B cell (primary cell): ENCODE measurements at regions not wholly inside any gene's neighbourhood (a gene's known extent, or its start where the extent isn't known, plus 50 kb on each side); places are given as distances from the start of the nearest gene placed in this dataset.

ENCODE experiments used
- ATAC-seq: fragments of 200-7000 bp; cut with Tn5 transposase; one replicate; pipeline ENCODE4 v1.10.0; 2021; ENCODE audit warnings: low read depth, mild to moderate bottlenecking, moderate number of reproducible peaks, moderate library complexity
- CTCF ChIA-PET: fragments of 350-600 bp; sonication (Branson Sonifier 250); formaldehyde crosslinking; loops from one replicate; lab custom pipeline; 2021; ENCODE audit warnings: antibody characterized with exemption, inconsistent platforms; lab: Charles Lee
- POLR2A ChIA-PET: fragments of 350-600 bp; sonication (Branson Sonifier 250); formaldehyde crosslinking; loops from one replicate; lab custom pipeline; 2021; ENCODE audit warnings: antibody characterized with exemption; lab: Charles Lee
- DNase-seq: peaks from one replicate; pipeline ENCODE4 v3.0.0; 2013
- H2AFZ ChIP-seq: 2 replicates; pipeline ENCODE4 v1.6.1; 2012; ENCODE audit warnings: mild to moderate bottlenecking, low read depth, low read length; ENCODE audit not compliant: insufficient read depth, poor library complexity, severe bottlenecking
- H3K27ac ChIP-seq, 2 donors: 1 replicate in 1 of 2; 2 replicates in 1 of 2; pipeline ENCODE4 v1.5.1; 2012 to 2013; ENCODE audit warnings: low read length in 2 of 2, mild to moderate bottlenecking in 2 of 2, moderate library complexity in 1 of 2
- H3K27me3 ChIP-seq, 4 experiments: fragments of 200-600 bp in 1 of 4; sonication (generic) in 1 of 4; replicated peaks in 1 of 4; 1 replicate in 2 of 4; 2 replicates in 2 of 4; pipeline versions ENCODE4 v1.6.1 to v1.7.0; 2013 to 2016; ENCODE audit warnings: low read length in 3 of 4, mild to moderate bottlenecking in 2 of 4, mixed read lengths in 1 of 4, moderate library complexity in 1 of 4; ENCODE audit not compliant: insufficient read depth in 4 of 4, control insufficient read depth in 3 of 4; ENCODE audit errors: control extremely low read depth in 1 of 4
- H3K36me3 ChIP-seq, 2 experiments: replicated peaks in 1 of 2; 1 replicate in 1 of 2; 2 replicates in 1 of 2; pipeline versions ENCODE4 v1.6.1 to v1.7.1; 2013; ENCODE audit warnings: low read length in 1 of 2; ENCODE audit not compliant: insufficient read depth in 2 of 2, control insufficient read depth in 1 of 2; ENCODE audit errors: control extremely low read depth in 1 of 2, extremely low read depth in 1 of 2
- H3K4me1 ChIP-seq, 2 donors: fragments of 200-600 bp in 1 of 2; sonication (generic) in 1 of 2; 1 replicate in 1 of 2; 2 replicates in 1 of 2; pipeline versions ENCODE4 v1.5.1 to v1.6.1; 2013 to 2017; ENCODE audit warnings: low read length in 2 of 2; ENCODE audit not compliant: control insufficient read depth in 2 of 2, insufficient read depth in 2 of 2
- H3K4me2 ChIP-seq: replicated peaks from 2 replicates; pipeline ENCODE3; 2012; ENCODE audit warnings: mild to moderate bottlenecking, low read depth, low read length; ENCODE audit not compliant: poor library complexity, severe bottlenecking
- H3K4me3 ChIP-seq, 5 experiments: fragments of 200-600 bp in 1 of 5; sonication (generic) in 1 of 5; 1 replicate in 3 of 5; 2 replicates in 2 of 5; pipeline versions ENCODE4 v1.5.1 to v1.7.0; 2011 to 2016; ENCODE audit warnings: low read length in 4 of 5, mild to moderate bottlenecking in 4 of 5, low read depth in 2 of 5, control low read depth in 1 of 5, moderate library complexity in 1 of 5; ENCODE audit not compliant: insufficient read depth in 1 of 5; ENCODE audit errors: control extremely low read depth in 1 of 5, extremely low read depth in 1 of 5
- H3K79me2 ChIP-seq: fragments of 200-600 bp; sonication (generic); one replicate; pipeline ENCODE4 v1.6.0; 2016; ENCODE audit warnings: low read length; ENCODE audit not compliant: control insufficient read depth, insufficient read depth
- H3K9ac ChIP-seq: fragments of 200-600 bp; sonication (generic); 2 replicates; pipeline ENCODE4 v1.6.1; 2017; ENCODE audit warnings: mild to moderate bottlenecking, low read length, moderate library complexity
- H3K9me3 ChIP-seq, 3 donors: one replicate each; pipeline versions ENCODE4 v1.6.1 to v1.7.1; 2013; ENCODE audit warnings: low read length in 2 of 3; ENCODE audit not compliant: control insufficient read depth in 2 of 3, insufficient read depth in 1 of 3; ENCODE audit errors: control extremely low read depth in 1 of 3
- H4K20me1 ChIP-seq: 2 replicates; pipeline ENCODE4 v1.6.0; 2012; ENCODE audit warnings: mild to moderate bottlenecking, low read length; ENCODE audit not compliant: insufficient read depth, control insufficient read depth, poor library complexity, severe bottlenecking
- H3K27ac Mint-ChIP-seq: one replicate; pipeline ENCODE4 v1.8.0; 2021; ENCODE audit warnings: mixed read lengths
- H3K27me3 Mint-ChIP-seq: one replicate; pipeline ENCODE4 v1.8.0; 2021; ENCODE audit warnings: mixed read lengths
- H3K4me1 Mint-ChIP-seq: one replicate; pipeline ENCODE4 v1.8.0; 2021; ENCODE audit warnings: mixed read lengths
- H3K4me3 Mint-ChIP-seq: one replicate; pipeline ENCODE4 v1.8.0; 2021; ENCODE audit warnings: mixed read lengths
- H3K9me3 Mint-ChIP-seq: one replicate; pipeline ENCODE4 v1.8.0; 2022; ENCODE audit warnings: mixed read lengths; ENCODE audit not compliant: insufficient read depth
- CTCF ChIP-seq: fragments of 200-600 bp; IDR thresholded peaks from one replicate; pipeline ENCODE4 v1.8.0; 2022; ENCODE audit warnings: antibody characterized with exemption, mild to moderate bottlenecking
- EZH2 ChIP-seq: IDR thresholded peaks from 2 replicates; pipeline ENCODE4 v1.6.1; 2012; ENCODE audit warnings: borderline replicate concordance, low read depth, mild to moderate bottlenecking, moderate library complexity, low read length; ENCODE audit not compliant: insufficient read depth, poor library complexity, severe bottlenecking
- WGBS: methylation state at CpG from one replicate; pipeline ENCODE4 v1.1.5; 2013; ENCODE audit warnings: missing lambda C conversion rate; ENCODE audit not compliant: insufficient coverage; 5-methylcytosine and 5-hydroxymethylcytosine counted together
- intact Hi-C: fragments of 100-400 bp; cut with micrococcal nuclease; formaldehyde crosslinking; loops from one replicate; pipeline ENCODE4 v1.10.0; 2022

GRCh38 chr3:88225326-88226008, 75.7 kb downstream of the C3orf38 start:
- H3K79me2 ChIP-seq, result no peaks in the 10 kb centered on the region
- no peaks in the 10 kb centered on the region for H4K20me1 ChIP-seq
- no peak overlapping the region for H2AFZ ChIP-seq
- ChIA-PET CTCF (interaction anchor here (0.8 kb wide), 1 partner anchor 20 kb away, joined by 3 read pairs; no protein-coding TSS in a partner anchor), POLR2A (no interaction called here)
- 100% methylated on average over 2 of the region's 8 CpGs for WGBS
- Mint-ChIP-seq H3K9me3 (no peaks in the 10 kb centered on the region), H3K27me3 (no peaks in the 10 kb centered on the region), H3K4me1 (peaks cover 2% of the 10 kb centered on the region), H3K27ac (no peak overlapping the region), H3K4me3 (no peak overlapping the region)
- H3K4me1 ChIP-seq, result no peaks in the 10 kb centered on the region
- H3K9me3 ChIP-seq, result peaks cover 0 to 2% (median 0%) of the 10 kb centered on the region in 3 donors
- DNase-seq (no peak), ATAC-seq (no peak)
- H3K4me3 ChIP-seq, result no peak overlapping the region
- no peak overlapping the region for H3K27ac ChIP-seq
- H3K27me3 ChIP-seq, result no peaks in the 10 kb centered on the region
- TF ChIP-seq CTCF (no peak), EZH2 (no peak)
- H3K4me2 ChIP-seq, result no peak overlapping the region
- H3K36me3 ChIP-seq, result no peaks in the 10 kb centered on the region
- no peak overlapping the region for H3K9ac ChIP-seq
- intact Hi-C loops, result no loop called here

GRCh38 chr3:88226910-88227309, 77.2 kb downstream of the C3orf38 start:
- H3K4me1 ChIP-seq, result no peaks in the 10 kb centered on the region
- H2AFZ ChIP-seq, result no peak overlapping the region
- intact Hi-C loops, result no loop called here
- H3K27ac ChIP-seq, result no peak overlapping the region
- WGBS, result no CpG with 5 or more reads among the region's 3 CpGs
- TF ChIP-seq CTCF, result no peak
- peaks cover 5% of the 10 kb centered on the region for H3K27me3 Mint-ChIP-seq
- H3K27ac Mint-ChIP-seq, result no peak overlapping the region
- H3K9me3 Mint-ChIP-seq, result no peaks in the 10 kb centered on the region
- no peaks in the 10 kb centered on the region for H3K27me3 ChIP-seq
- H3K4me3 ChIP-seq, result no peak overlapping the region
- no peaks in the 10 kb centered on the region for H4K20me1 ChIP-seq
- H3K9ac ChIP-seq, result no peak overlapping the region
- peaks cover 0 to 3% (median 0%) of the 10 kb centered on the region in 3 donors for H3K9me3 ChIP-seq
- ATAC-seq, result no peak
- no peaks in the 10 kb centered on the region for H3K79me2 ChIP-seq
- H3K36me3 ChIP-seq, result no peaks in the 10 kb centered on the region
- H3K4me3 Mint-ChIP-seq, result no peak overlapping the region
- CTCF ChIA-PET, result no interaction called here
- DNase-seq, result no peak
- POLR2A ChIA-PET, result no interaction called here
- H3K4me2 ChIP-seq, result no peak overlapping the region
- no peaks in the 10 kb centered on the region for H3K4me1 Mint-ChIP-seq
